ENCODE measurements at regions not wholly inside any gene's neighbourhood (a gene's known extent, or its start where the extent isn't known, plus 50 kb on each side); places are given as distances from the start of the nearest gene placed in this dataset.

DNA sequence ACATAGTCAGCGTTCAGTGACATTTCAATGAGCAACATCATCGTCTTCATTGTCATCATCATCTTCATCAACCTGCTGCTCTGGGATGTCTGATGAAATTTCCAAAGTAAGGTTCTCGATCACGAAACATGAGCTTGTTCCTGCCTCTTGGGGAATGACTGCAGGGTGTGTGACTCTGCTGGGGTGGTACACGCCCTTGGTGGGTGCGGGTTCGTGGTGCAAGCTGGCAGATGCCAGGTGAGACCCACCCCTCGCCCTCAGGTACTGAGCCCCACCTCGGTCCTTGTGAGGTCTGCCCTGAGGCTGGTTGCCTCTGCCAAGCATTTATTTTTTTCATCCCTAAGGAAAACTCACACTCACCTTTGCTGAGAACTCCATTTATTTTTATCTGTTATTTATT, 1389.2 kb downstream of the TBC1D22A start:
- peaks cover 0 to 2% (median 0%) of the 10 kb centered on the region in 3 donors for H3K9me3 ChIP-seq (ENCODE audit: control extremely low read depth in 1 of 3, control insufficient read depth in 2 of 3, insufficient read depth in 1 of 3, low read length in 2 of 3)
- TF ChIP-seq CTCF (IDR thresholded peaks at IDR 0.05) (no peak), EZH2 (IDR thresholded peaks at IDR 0.05; ENCODE audit: borderline replicate concordance, insufficient read depth, low read depth, low read length, poor library complexity, severe bottlenecking) (no peak)
- DNase-seq (no peak), ATAC-seq (ENCODE audit: low read depth) (no peak)
- Mint-ChIP-seq H3K27ac (peak overlapping the region; percentile 3), H3K4me3 (no peak overlapping the region), H3K27me3 (peaks cover 5% of the 10 kb centered on the region), H3K4me1 (peaks cover 7% of the 10 kb centered on the region), H3K9me3 (ENCODE audit: insufficient read depth) (no peaks in the 10 kb centered on the region)
- POLR2A ChIA-PET: no interaction called here
- no peaks in the 10 kb centered on the region for H3K79me2 ChIP-seq (ENCODE audit: control insufficient read depth, insufficient read depth, low read length)
- peaks cover 0 to under 1% (median 0%) of the 10 kb centered on the region in 4 experiments for H3K27me3 ChIP-seq (replicated peaks in 1 of 4; ENCODE audit: control extremely low read depth in 1 of 4, control insufficient read depth in 3 of 4, insufficient read depth in 4 of 4, low read length in 3 of 4)
- CTCF ChIA-PET: no interaction called here
- intact Hi-C loops (cut with micrococcal nuclease): no loop called here
- no peak overlapping the region for H3K27ac ChIP-seq (ENCODE audit: low read length in 2 of 2)
- 91% methylated on average over 5 of the region's 9 CpGs for WGBS (ENCODE audit: insufficient coverage)
- H3K36me3 ChIP-seq (replicated peaks in 1 of 2; ENCODE audit: control extremely low read depth in 1 of 2, control insufficient read depth in 1 of 2, extremely low read depth in 1 of 2, insufficient read depth in 2 of 2, low read length in 1 of 2): no peaks in the 10 kb centered on the region
- H4K20me1 ChIP-seq (ENCODE audit: control insufficient read depth, insufficient read depth, low read length, poor library complexity, severe bottlenecking): no peaks in the 10 kb centered on the region
- H2AFZ ChIP-seq (ENCODE audit: insufficient read depth, low read depth, low read length, poor library complexity, severe bottlenecking): no peak overlapping the region
- peak overlapping the region; percentile 42 for H3K4me2 ChIP-seq (replicated peaks; ENCODE audit: low read depth, low read length, poor library complexity, severe bottlenecking)
- H3K4me3 ChIP-seq (ENCODE audit: control extremely low read depth in 1 of 5, extremely low read depth in 1 of 5, insufficient read depth in 1 of 5, low read depth in 2 of 5, low read length in 4 of 5): no peak overlapping the region
- no peak overlapping the region for H3K9ac ChIP-seq (ENCODE audit: low read length)
- peaks cover 4 to 12% of the 10 kb centered on the region in 2 donors for H3K4me1 ChIP-seq (ENCODE audit: control insufficient read depth in 2 of 2, insufficient read depth in 2 of 2, low read length in 2 of 2)

GRCh38 chr22:48147831-48148230, 1385.4 kb downstream of the TBC1D22A start:
- Histone ChIP-seq H4K20me1 (ENCODE audit: control insufficient read depth, insufficient read depth, low read length, poor library complexity, severe bottlenecking) (no peaks in the 10 kb centered on the region), H3K9me3 (ENCODE audit: control extremely low read depth in 1 of 3, control insufficient read depth in 2 of 3, insufficient read depth in 1 of 3, low read length in 2 of 3) (peaks cover 0 to 4% (median 0%) of the 10 kb centered on the region in 3 donors), H3K9ac (ENCODE audit: low read length) (no peak overlapping the region), H3K27me3 (replicated peaks in 1 of 4; ENCODE audit: control extremely low read depth in 1 of 4, control insufficient read depth in 3 of 4, insufficient read depth in 4 of 4, low read length in 3 of 4) (peaks cover 0 to 7% (median 3%) of the 10 kb centered on the region in 4 experiments), H3K4me1 (ENCODE audit: control insufficient read depth in 2 of 2, insufficient read depth in 2 of 2, low read length in 2 of 2) (peaks cover 20 to 28% of the 10 kb centered on the region in 2 donors), H3K4me2 (replicated peaks; ENCODE audit: low read depth, low read length, poor library complexity, severe bottlenecking) (no peak overlapping the region), H2AFZ (ENCODE audit: insufficient read depth, low read depth, low read length, poor library complexity, severe bottlenecking) (no peak overlapping the region), H3K36me3 (replicated peaks in 1 of 2; ENCODE audit: control extremely low read depth in 1 of 2, control insufficient read depth in 1 of 2, extremely low read depth in 1 of 2, insufficient read depth in 2 of 2, low read length in 1 of 2) (no peaks in the 10 kb centered on the region), H3K27ac (ENCODE audit: low read length in 2 of 2) (no peak overlapping the region), H3K79me2 (ENCODE audit: control insufficient read depth, insufficient read depth, low read length) (no peaks in the 10 kb centered on the region), H3K4me3 (ENCODE audit: control extremely low read depth in 1 of 5, extremely low read depth in 1 of 5, insufficient read depth in 1 of 5, low read depth in 2 of 5, low read length in 4 of 5) (no peak overlapping the region)
- no peak for DNase-seq
- peaks cover 21% of the 10 kb centered on the region for H3K4me1 Mint-ChIP-seq
- no peak overlapping the region for H3K4me3 Mint-ChIP-seq
- H3K27me3 Mint-ChIP-seq: peaks cover 26% of the 10 kb centered on the region
- intact Hi-C loops (cut with micrococcal nuclease): no loop called here
- no peak for ATAC-seq (ENCODE audit: low read depth)
- ChIA-PET CTCF (no interaction called here), POLR2A (no interaction called here)
- no peaks in the 10 kb centered on the region for H3K9me3 Mint-ChIP-seq (ENCODE audit: insufficient read depth)
- TF ChIP-seq CTCF (IDR thresholded peaks at IDR 0.05) (no peak), EZH2 (IDR thresholded peaks at IDR 0.05; ENCODE audit: borderline replicate concordance, insufficient read depth, low read depth, low read length, poor library complexity, severe bottlenecking) (no peak)
- 86% methylated on average over 9 of the region's 9 CpGs for WGBS (ENCODE audit: insufficient coverage)
- H3K27ac Mint-ChIP-seq: no peak overlapping the region
